OCI-LY1 (cell line): ENCODE measurements at regions not wholly inside any gene's neighbourhood (a gene's known extent, or its start where the extent isn't known, plus 50 kb on each side); places are given as distances from the start of the nearest gene placed in this dataset.
"Not testable (repeated sequence)": the region's sequence is repeated elsewhere in the genome, so short reads cannot be mapped to it uniquely, and the experiment has no call there.

Experiments
- EZH2 ChIP-seq: fragments of 200-600 bp; sonication (generic), shearing (Covaris generic); IDR thresholded peaks from 2 replicates; pipeline ENCODE4 v1.8.0; 2017; ENCODE audit warnings: borderline replicate concordance, mixed run types, mild to moderate bottlenecking, antibody characterized with exemption, low read length, moderate library complexity, mixed read lengths
- TF ChIP-seq, protein P1 (sequence below): fragments of 200-600 bp; sonication (generic), shearing (Covaris generic); IDR thresholded peaks from 2 replicates; pipeline ENCODE4 v1.5.1; 2017; ENCODE audit warnings: mild to moderate bottlenecking, antibody characterized with exemption, low read length, moderate library complexity, mixed read lengths

DNA sequence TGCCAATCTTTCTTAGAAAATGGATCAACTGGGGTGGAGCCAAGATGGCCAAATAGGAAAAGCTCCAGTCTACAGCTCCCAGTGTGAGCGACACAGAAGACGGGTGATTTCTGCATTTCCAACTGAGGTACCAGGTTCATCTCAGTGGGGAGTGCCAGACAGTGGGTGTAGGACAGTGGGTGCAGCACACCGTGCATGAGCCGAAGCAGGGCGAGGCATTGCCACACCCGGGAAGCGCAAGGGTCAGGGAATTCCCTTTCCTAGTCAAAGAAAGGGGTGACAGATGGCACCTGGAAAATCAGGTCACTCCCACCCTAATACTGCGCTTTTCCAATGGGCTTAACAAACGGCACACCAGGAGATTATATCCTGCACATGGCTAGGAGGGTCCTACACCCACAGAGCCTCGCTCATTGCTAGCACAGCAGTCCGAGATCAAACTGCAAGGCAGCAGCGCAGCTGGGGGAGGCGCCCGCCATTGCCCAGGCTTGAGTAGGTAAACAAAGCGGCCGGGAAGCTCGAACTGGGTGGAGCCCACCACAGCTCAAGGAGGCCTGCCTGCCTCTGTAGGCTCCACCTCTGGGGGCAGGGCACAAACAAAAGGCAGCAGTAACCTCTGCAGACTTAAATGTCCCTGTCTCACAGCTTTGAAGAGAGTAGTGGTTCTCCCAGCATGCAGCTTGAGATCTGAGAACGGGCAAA, 61.3 kb upstream of the LHFPL2 start:
- TF ChIP-seq, protein P1, sequence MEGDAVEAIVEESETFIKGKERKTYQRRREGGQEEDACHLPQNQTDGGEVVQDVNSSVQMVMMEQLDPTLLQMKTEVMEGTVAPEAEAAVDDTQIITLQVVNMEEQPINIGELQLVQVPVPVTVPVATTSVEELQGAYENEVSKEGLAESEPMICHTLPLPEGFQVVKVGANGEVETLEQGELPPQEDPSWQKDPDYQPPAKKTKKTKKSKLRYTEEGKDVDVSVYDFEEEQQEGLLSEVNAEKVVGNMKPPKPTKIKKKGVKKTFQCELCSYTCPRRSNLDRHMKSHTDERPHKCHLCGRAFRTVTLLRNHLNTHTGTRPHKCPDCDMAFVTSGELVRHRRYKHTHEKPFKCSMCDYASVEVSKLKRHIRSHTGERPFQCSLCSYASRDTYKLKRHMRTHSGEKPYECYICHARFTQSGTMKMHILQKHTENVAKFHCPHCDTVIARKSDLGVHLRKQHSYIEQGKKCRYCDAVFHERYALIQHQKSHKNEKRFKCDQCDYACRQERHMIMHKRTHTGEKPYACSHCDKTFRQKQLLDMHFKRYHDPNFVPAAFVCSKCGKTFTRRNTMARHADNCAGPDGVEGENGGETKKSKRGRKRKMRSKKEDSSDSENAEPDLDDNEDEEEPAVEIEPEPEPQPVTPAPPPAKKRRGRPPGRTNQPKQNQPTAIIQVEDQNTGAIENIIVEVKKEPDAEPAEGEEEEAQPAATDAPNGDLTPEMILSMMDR: not testable (repeated sequence)
- not testable (repeated sequence) for TF ChIP-seq EZH2
